ENCODE measurements at regions not wholly inside any gene's neighbourhood (a gene's known extent, or its start where the extent isn't known, plus 50 kb on each side); places are given as distances from the start of the nearest gene placed in this dataset.

GRCh38 chr5:130963798-130964197 is 201.3 kb downstream of the HINT1 start:
- TF ChIP-seq CTCF (conservative IDR thresholded peaks at IDR 0.05; ENCODE audit: low read depth in 2 of 2): no peak
- TF ChIP-seq POLR2AphosphoS5 (IDR thresholded peaks at IDR 0.05; ENCODE audit: low read depth): no peak
- no peak for TF ChIP-seq ETS1 (IDR thresholded peaks at IDR 0.05)
- TF ChIP-seq EZH2 (IDR thresholded peaks at IDR 0.05; ENCODE audit: low read depth, unreplicated experiment): no peak
- TF ChIP-seq EZH2phosphoT487 (IDR thresholded peaks at IDR 0.05; ENCODE audit: unreplicated experiment): no peak
- TF ChIP-seq REST (IDR thresholded peaks at IDR 0.05; ENCODE audit: unreplicated experiment): no peak
- TF ChIP-seq ZNF114 (CRISPR knock-in tag; IDR thresholded peaks at IDR 0.05): no peak
- TF ChIP-seq CREB1 (CRISPR knock-in tag; IDR thresholded peaks at IDR 0.05; ENCODE audit: low read depth): no peak
- no peak for TF ChIP-seq ZNF331 (CRISPR knock-in tag; IDR thresholded peaks at IDR 0.05; ENCODE audit: low read depth)
- TF ChIP-seq ZNF462 (CRISPR knock-in tag; IDR thresholded peaks at IDR 0.05): no peak
- no peak for TF ChIP-seq JUNB (IDR thresholded peaks at IDR 0.05; ENCODE audit: unreplicated experiment)
- no peak for TF ChIP-seq NANOG (IDR thresholded peaks at IDR 0.05; ENCODE audit: borderline replicate concordance)
- no peak for TF ChIP-seq STAT1 (IDR thresholded peaks at IDR 0.05; ENCODE audit: unreplicated experiment)

All from GM23338 (cell line).